Suprapubic skin (tissue), 4 donors: ENCODE measurements at regions not wholly inside any gene's neighbourhood (a gene's known extent, or its start where the extent isn't known, plus 50 kb on each side); places are given as distances from the start of the nearest gene placed in this dataset.

Experiments
- POLR2A ChIP-seq, 2 donors: fragments of 450-650 bp; IDR thresholded peaks; one replicate each; pipeline ENCODE4 v1.6.1; 2017; ENCODE audit warnings: antibody characterized with exemption in 2 of 2, mild to moderate bottlenecking in 2 of 2, moderate library complexity in 2 of 2
- POLR2AphosphoS5 ChIP-seq, 3 donors: sonication (generic); formaldehyde crosslinking; IDR thresholded peaks; one replicate each; pipeline ENCODE4 v1.6.1; 2017; ENCODE audit warnings: antibody characterized with exemption in 3 of 3
- TF ChIP-seq, protein P1 (sequence below), 2 donors: fragments of 200-600 bp in 1 of 2; fragments of 450-650 bp in 1 of 2; sonication (generic) in 1 of 2; IDR thresholded peaks; one replicate each; pipeline ENCODE4 v1.5.1; 2016 to 2019; ENCODE audit warnings: antibody characterized with exemption in 2 of 2, mild to moderate bottlenecking in 1 of 2, moderate library complexity in 1 of 2

DNA sequence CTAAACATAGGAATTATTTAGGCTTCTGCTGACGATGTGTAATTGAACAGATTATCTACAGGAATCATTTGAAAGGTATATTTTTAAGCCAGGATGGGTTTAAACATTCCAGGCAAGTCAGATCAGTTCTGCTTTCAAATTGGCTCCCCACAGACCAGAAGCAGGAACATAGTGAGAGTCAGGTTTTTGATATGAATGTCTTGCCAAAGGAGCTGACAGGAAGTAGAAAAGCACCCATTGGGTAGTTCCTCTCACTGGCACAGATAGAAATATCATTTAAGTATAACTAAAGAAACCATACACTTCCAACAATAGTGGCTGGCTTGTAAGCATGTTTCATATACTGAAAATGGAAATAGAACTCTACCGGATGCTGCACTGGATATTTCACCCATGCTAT lies 95.2 kb downstream of the CLDN1 start:
- TF ChIP-seq POLR2AphosphoS5 (IDR thresholded peaks at IDR 0.05) (no peak), POLR2A (IDR thresholded peaks at IDR 0.05) (no peak)
- TF ChIP-seq, protein P1, sequence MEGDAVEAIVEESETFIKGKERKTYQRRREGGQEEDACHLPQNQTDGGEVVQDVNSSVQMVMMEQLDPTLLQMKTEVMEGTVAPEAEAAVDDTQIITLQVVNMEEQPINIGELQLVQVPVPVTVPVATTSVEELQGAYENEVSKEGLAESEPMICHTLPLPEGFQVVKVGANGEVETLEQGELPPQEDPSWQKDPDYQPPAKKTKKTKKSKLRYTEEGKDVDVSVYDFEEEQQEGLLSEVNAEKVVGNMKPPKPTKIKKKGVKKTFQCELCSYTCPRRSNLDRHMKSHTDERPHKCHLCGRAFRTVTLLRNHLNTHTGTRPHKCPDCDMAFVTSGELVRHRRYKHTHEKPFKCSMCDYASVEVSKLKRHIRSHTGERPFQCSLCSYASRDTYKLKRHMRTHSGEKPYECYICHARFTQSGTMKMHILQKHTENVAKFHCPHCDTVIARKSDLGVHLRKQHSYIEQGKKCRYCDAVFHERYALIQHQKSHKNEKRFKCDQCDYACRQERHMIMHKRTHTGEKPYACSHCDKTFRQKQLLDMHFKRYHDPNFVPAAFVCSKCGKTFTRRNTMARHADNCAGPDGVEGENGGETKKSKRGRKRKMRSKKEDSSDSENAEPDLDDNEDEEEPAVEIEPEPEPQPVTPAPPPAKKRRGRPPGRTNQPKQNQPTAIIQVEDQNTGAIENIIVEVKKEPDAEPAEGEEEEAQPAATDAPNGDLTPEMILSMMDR (IDR thresholded peaks at IDR 0.05): no peak
